SK-N-SH treated with all-trans-retinoic acid at 6 μM for 48 hours (cell line): ENCODE measurements at regions not wholly inside any gene's neighbourhood (a gene's known extent, or its start where the extent isn't known, plus 50 kb on each side); places are given as distances from the start of the nearest gene placed in this dataset.

Source experiments
- ATAC-seq: fragments of 200-7000 bp; cut with Tn5 transposase; 3 replicates; pipeline ENCODE4 v1.9.1; 2020; ENCODE audit warnings: mild to moderate bottlenecking, moderate library complexity
- ARNTL ChIP-seq: fragments of 450-650 bp; formaldehyde crosslinking; IDR thresholded peaks from 2 replicates; pipeline ENCODE4 v1.5.0; 2020; ENCODE audit warnings: low read depth, mild to moderate bottlenecking, moderate library complexity, borderline replicate concordance
- BACH2 ChIP-seq: fragments of 250-450 bp; sonication (Bioruptor Pico); IDR thresholded peaks from 2 replicates; pipeline ENCODE4 v1.9.0; 2021; ENCODE audit warnings: mild to moderate bottlenecking, borderline replicate concordance
- CREB5 ChIP-seq: fragments of 250-450 bp; sonication (Bioruptor Pico); IDR thresholded peaks from 2 replicates; pipeline ENCODE4 v1.5.1; 2020; ENCODE audit warnings: low read depth, mild to moderate bottlenecking, moderate library complexity
- CSDC2 ChIP-seq: fragments of 250-450 bp; sonication (Bioruptor Pico); IDR thresholded peaks from 2 replicates; pipeline ENCODE4 v1.5.0; 2020; ENCODE audit warnings: mild to moderate bottlenecking, moderate library complexity
- CSRNP3 ChIP-seq: fragments of 250-450 bp; sonication (Bioruptor Pico); IDR thresholded peaks from 2 replicates; pipeline ENCODE4 v1.5.1; 2021; ENCODE audit warnings: mild to moderate bottlenecking, moderate library complexity
- ESRRG ChIP-seq: fragments of 250-450 bp; sonication (Bioruptor Pico); IDR thresholded peaks from 2 replicates; pipeline ENCODE4 v1.6.1; 2021; ENCODE audit warnings: mild to moderate bottlenecking
- GLIS3 ChIP-seq: fragments of 250-450 bp; sonication (Bioruptor Pico); IDR thresholded peaks from 2 replicates; pipeline ENCODE4 v1.5.0; 2020; ENCODE audit warnings: mild to moderate bottlenecking, moderate library complexity
- ISL1 ChIP-seq: fragments of 250-450 bp; sonication (Bioruptor Pico); IDR thresholded peaks from 2 replicates; pipeline ENCODE4 v2.1.2; 2022; ENCODE audit warnings: mild to moderate bottlenecking, moderate library complexity
- OSR1 ChIP-seq: fragments of 250-450 bp; sonication (Bioruptor Pico); IDR thresholded peaks from 2 replicates; pipeline ENCODE4 v1.8.0; 2022; ENCODE audit warnings: moderate library complexity, mild to moderate bottlenecking, inconsistent platforms
- POU6F1 ChIP-seq: fragments of 250-450 bp; sonication (Bioruptor Pico); IDR thresholded peaks from 2 replicates; pipeline ENCODE4 v1.8.0; 2021; ENCODE audit warnings: low read depth, mild to moderate bottlenecking, moderate library complexity, borderline replicate concordance
- PPARA ChIP-seq: fragments of 250-450 bp; sonication (Bioruptor Pico); IDR thresholded peaks from 2 replicates; pipeline ENCODE4 v1.5.0; 2020; ENCODE audit warnings: mild to moderate bottlenecking, borderline replicate concordance
- RARB ChIP-seq: fragments of 250-450 bp; sonication (Bioruptor Pico); IDR thresholded peaks from 2 replicates; pipeline ENCODE4 v1.8.0; 2021; ENCODE audit warnings: mild to moderate bottlenecking, moderate library complexity
- SNAI2 ChIP-seq: fragments of 250-450 bp; sonication (Bioruptor Pico); IDR thresholded peaks from 2 replicates; pipeline ENCODE4 v1.5.0; 2020; ENCODE audit warnings: mild to moderate bottlenecking, moderate library complexity
- TCF4 ChIP-seq: fragments of 250-450 bp; sonication (Bioruptor Pico); IDR thresholded peaks from 2 replicates; pipeline ENCODE4 v1.8.0; 2021; ENCODE audit warnings: mild to moderate bottlenecking, moderate library complexity, borderline replicate concordance
- TOX ChIP-seq: fragments of 250-450 bp; sonication (Bioruptor Pico); IDR thresholded peaks from 2 replicates; pipeline ENCODE4 v1.8.0; 2021; ENCODE audit warnings: mild to moderate bottlenecking, moderate library complexity, borderline replicate concordance
- TSHZ2 ChIP-seq: fragments of 250-450 bp; sonication (Bioruptor Pico); IDR thresholded peaks from 2 replicates; pipeline ENCODE4 v1.5.0; 2020; ENCODE audit warnings: mild to moderate bottlenecking, moderate library complexity
- ZFP3 ChIP-seq: fragments of 250-450 bp; sonication (Bioruptor Pico); IDR thresholded peaks from 2 replicates; pipeline ENCODE4 v1.5.0; 2020; ENCODE audit warnings: mild to moderate bottlenecking, moderate library complexity
- ZFP30 ChIP-seq: fragments of 450-650 bp; formaldehyde crosslinking; IDR thresholded peaks from 2 replicates; pipeline ENCODE4 v1.5.0; 2022; ENCODE audit warnings: mild to moderate bottlenecking, moderate library complexity
- ZNF565 ChIP-seq: fragments of 450-650 bp; formaldehyde crosslinking; conservative IDR thresholded peaks from 2 replicates; pipeline ENCODE4 v1.5.0; 2020; ENCODE audit warnings: low read depth, mild to moderate bottlenecking, moderate library complexity
- ZNF70 ChIP-seq: fragments of 450-650 bp; formaldehyde crosslinking; IDR thresholded peaks from 2 replicates; pipeline ENCODE4 v1.5.0; 2020; ENCODE audit warnings: mild to moderate bottlenecking, moderate library complexity

GRCh38 chr14:98931126-98931525 lies 340.9 kb downstream of the BCL11B start:
- no peak for ATAC-seq

GRCh38 chr14:98931911-98932310 lies 340.1 kb downstream of the BCL11B start:
- no peak for ATAC-seq
- TF ChIP-seq CSDC2, result no peak
- TF ChIP-seq CSRNP3 (CRISPR knock-in tag), result no peak
- TF ChIP-seq POU6F1 (CRISPR knock-in tag), result no peak
- no peak for TF ChIP-seq SNAI2 (CRISPR knock-in tag)

More at GRCh38 chr14:98931126-98931525, 340.9 kb downstream of the BCL11B start:
- TF ChIP-seq ESRRG (CRISPR knock-in tag) (no peak), ZNF70 (CRISPR knock-in tag) (no peak), CSDC2 (no peak), ISL1 (CRISPR knock-in tag) (no peak), ZFP3 (CRISPR knock-in tag) (no peak), POU6F1 (CRISPR knock-in tag) (no peak), RARB (CRISPR knock-in tag) (no peak), CSRNP3 (CRISPR knock-in tag) (no peak), TOX (CRISPR knock-in tag) (no peak), GLIS3 (CRISPR knock-in tag) (no peak), SNAI2 (CRISPR knock-in tag) (no peak), ZFP30 (CRISPR knock-in tag) (no peak), ARNTL (CRISPR knock-in tag) (no peak), ZNF565 (CRISPR knock-in tag) (no peak), TCF4 (CRISPR knock-in tag) (no peak), BACH2 (CRISPR knock-in tag) (no peak), PPARA (CRISPR knock-in tag) (no peak), OSR1 (CRISPR knock-in tag) (no peak), TSHZ2 (no peak), CREB5 (CRISPR knock-in tag) (no peak)
